ENCODE measurements at regions not wholly inside any gene's neighbourhood (a gene's known extent, or its start where the extent isn't known, plus 50 kb on each side); places are given as distances from the start of the nearest gene placed in this dataset.
A peak's percentile ranks its signal among the peaks of the same experiment; 100 is the strongest.
"Not testable (repeated sequence)": the region's sequence is repeated elsewhere in the genome, so short reads cannot be mapped to it uniquely, and the experiment has no call there.

- no peak for TF ChIP-seq ZNF274 (IDR thresholded peaks at IDR 0.05; ENCODE audit: low read depth, low read length)
- H3K4me3 ChIP-seq (ENCODE audit: low read length), result no peak overlapping the region
These were observed 1400.7 kb downstream of the CDH12 start for GRCh38 chr5:21452449-21452848.

- TF ChIP-seq ZNF274 (IDR thresholded peaks at IDR 0.05; ENCODE audit: low read depth, low read length), result no peak
- no peak overlapping the region for H3K4me3 ChIP-seq (ENCODE audit: low read length)
These were observed 1420.5 kb downstream of the CDH12 start for GRCh38 chr5:21432646-21433045.

- TF ChIP-seq ZNF274 (IDR thresholded peaks at IDR 0.05; ENCODE audit: low read depth, low read length), result no peak
- no peak overlapping the region for H3K4me3 ChIP-seq (ENCODE audit: low read length)
These were observed 1428.2 kb downstream of the CDH12 start for GRCh38 chr5:21424907-21425306.

GRCh38 chr5:21419383-21419782 lies 1431.4 kb upstream of the CDH18 start:
- no peak overlapping the region for H3K4me3 ChIP-seq (ENCODE audit: low read length)
- TF ChIP-seq ZNF274 (IDR thresholded peaks at IDR 0.05; ENCODE audit: low read depth, low read length), result no peak

GRCh38 chr5:21402089-21402488 lies 1414.1 kb upstream of the CDH18 start:
- not testable (repeated sequence) for H3K4me3 ChIP-seq (ENCODE audit: low read length)

GRCh38 chr5:21398511-21398910 lies 1410.5 kb upstream of the CDH18 start:
- H3K4me3 ChIP-seq (ENCODE audit: low read length), result no peak overlapping the region
- TF ChIP-seq ZNF274 (IDR thresholded peaks at IDR 0.05; ENCODE audit: low read depth, low read length), result no peak

- TF ChIP-seq ZNF274 (IDR thresholded peaks at IDR 0.05; ENCODE audit: low read depth, low read length), result no peak
- H3K4me3 ChIP-seq (ENCODE audit: low read length), result no peak overlapping the region
These were observed 1409.7 kb upstream of the CDH18 start for GRCh38 chr5:21397693-21398092.

- H3K4me3 ChIP-seq (ENCODE audit: low read length), result no peak overlapping the region
- TF ChIP-seq ZNF274 (IDR thresholded peaks at IDR 0.05; ENCODE audit: low read depth, low read length), result no peak
These were observed 1403.5 kb upstream of the CDH18 start for GRCh38 chr5:21391506-21391905.

GRCh38 chr5:21360754-21361153 lies 1372.8 kb upstream of the CDH18 start:
- not testable (repeated sequence) for H3K4me3 ChIP-seq (ENCODE audit: low read length)

GRCh38 chr5:21341948-21342261 lies 1353.9 kb upstream of the CDH18 start:
- H3K4me3 ChIP-seq (ENCODE audit: low read length), result not testable (repeated sequence)

- peak overlapping the region; percentile 48; the same call in 1 of the 2 replicates for H3K4me3 ChIP-seq (ENCODE audit: low read length)
These were observed 1353.4 kb upstream of the CDH18 start for GRCh38 chr5:21341203-21341947.

GRCh38 chr5:21340233-21340632 lies 1352.2 kb upstream of the CDH18 start:
- H3K4me3 ChIP-seq (ENCODE audit: low read length), result not testable (repeated sequence)

GRCh38 chr5:21336478-21336877 lies 1348.5 kb upstream of the CDH18 start:
- H3K4me3 ChIP-seq (ENCODE audit: low read length), result not testable (repeated sequence)

- not testable (repeated sequence) for H3K4me3 ChIP-seq (ENCODE audit: low read length)
These were observed 1327.4 kb upstream of the CDH18 start for GRCh38 chr5:21315376-21315775.

GRCh38 chr5:21301205-21301604 lies 1313.2 kb upstream of the CDH18 start:
- not testable (repeated sequence) for H3K4me3 ChIP-seq (ENCODE audit: low read length)

GRCh38 chr5:21274361-21274760 lies 1286.4 kb upstream of the CDH18 start:
- not testable (repeated sequence) for H3K4me3 ChIP-seq (ENCODE audit: low read length)

GRCh38 chr5:21263361-21263760 lies 1275.4 kb upstream of the CDH18 start:
- no peak overlapping the region for H3K4me3 ChIP-seq (ENCODE audit: low read length)

More at GRCh38 chr5:21263361-21263760, 1275.4 kb upstream of the CDH18 start:
- no peak for TF ChIP-seq ZNF274 (IDR thresholded peaks at IDR 0.05; ENCODE audit: low read depth, low read length)
